Smooth muscle cell (in vitro differentiated cells): ENCODE measurements at regions not wholly inside any gene's neighbourhood (a gene's known extent, or its start where the extent isn't known, plus 50 kb on each side); places are given as distances from the start of the nearest gene placed in this dataset.

Experiments used
- DNase-seq: peaks from one replicate; lab custom pipeline; 2025; ENCODE audit not compliant: unreplicated experiment; lab: John Stamatoyannopoulos, UW
- H2AFZ ChIP-seq: fragments of 200-600 bp; sonication (generic); 2 replicates; pipeline ENCODE4 v1.6.0; 2016; ENCODE audit warnings: antibody characterized with exemption, low read depth, mild to moderate bottlenecking
- H3F3A ChIP-seq: fragments of 200-600 bp; sonication (generic); 2 replicates; pipeline ENCODE4 v1.6.0; 2017; ENCODE audit warnings: antibody characterized with exemption, low read depth
- H3K27ac ChIP-seq: fragments of 200-600 bp; sonication (generic); 2 replicates; pipeline ENCODE4 v1.5.1; 2016; ENCODE audit warnings: low read depth, mild to moderate bottlenecking
- H3K27me3 ChIP-seq: fragments of 200-600 bp; sonication (generic); 2 replicates; pipeline ENCODE4 v1.6.1; 2016; ENCODE audit warnings: low read depth, mild to moderate bottlenecking
- H3K36me3 ChIP-seq: fragments of 200-600 bp; sonication (generic); 2 replicates; pipeline ENCODE4 v1.5.1; 2016; ENCODE audit warnings: low read depth
- H3K4me1 ChIP-seq: fragments of 200-600 bp; sonication (generic); 2 replicates; pipeline ENCODE4 v1.5.1; 2016; ENCODE audit warnings: low read depth
- H3K4me2 ChIP-seq: fragments of 200-600 bp; sonication (generic); 2 replicates; pipeline ENCODE4 v1.6.0; 2016; ENCODE audit warnings: mild to moderate bottlenecking
- H3K4me3 ChIP-seq: fragments of 200-600 bp; sonication (generic); 2 replicates; pipeline ENCODE4 v1.5.1; 2016; ENCODE audit warnings: mild to moderate bottlenecking
- H3K79me2 ChIP-seq: fragments of 200-600 bp; sonication (generic); 2 replicates; pipeline ENCODE4 v1.6.0; 2016; ENCODE audit warnings: low read depth, mild to moderate bottlenecking
- H3K9ac ChIP-seq: fragments of 200-600 bp; sonication (generic); 2 replicates; pipeline ENCODE4 v1.6.0; 2016; ENCODE audit warnings: low read depth
- H3K9me3 ChIP-seq: fragments of 200-600 bp; sonication (generic); replicated peaks from 2 replicates; pipeline ENCODE4 v1.5.1; 2016; ENCODE audit warnings: low read depth
- H4K20me1 ChIP-seq: fragments of 200-600 bp; sonication (generic); 2 replicates; pipeline ENCODE4 v1.6.0; 2016; ENCODE audit warnings: low read depth
- WGBS: methylation state at CpG from one replicate; pipeline ENCODE4 v1.1.7; 2016; ENCODE audit warnings: low lambda C conversion rate; 5-methylcytosine and 5-hydroxymethylcytosine counted together
- TF ChIP-seq, protein P1 (sequence below): fragments of 200-600 bp; sonication (generic); IDR thresholded peaks from 2 replicates; pipeline ENCODE4 v1.5.1; 2017; ENCODE audit warnings: borderline replicate concordance, mild to moderate bottlenecking, antibody characterized with exemption; ENCODE audit not compliant: insufficient read depth, poor library complexity, severe bottlenecking

DNA sequence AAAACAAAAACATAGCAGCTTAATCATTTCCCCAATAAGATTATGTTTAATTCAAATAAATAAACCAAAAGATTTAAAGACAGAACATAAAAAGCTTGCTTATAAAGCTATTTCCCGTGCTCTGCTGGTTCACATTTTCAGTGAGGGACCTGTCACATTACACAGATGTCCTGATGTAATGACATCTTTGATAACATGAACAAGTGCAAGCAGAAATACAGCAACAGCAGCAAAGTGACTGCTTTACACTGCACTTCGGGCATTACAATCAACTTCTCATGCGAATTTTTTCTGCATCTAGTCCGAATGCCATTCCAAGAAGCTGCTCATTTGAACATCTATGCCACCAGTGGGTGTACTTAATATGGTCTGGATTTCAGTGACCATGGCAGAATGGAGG is 940.3 kb upstream of the IGFBP7 start:
- no peaks in the 10 kb centered on the region for H3F3A ChIP-seq
- H3K4me3 ChIP-seq = no peak overlapping the region
- TF ChIP-seq, protein P1, sequence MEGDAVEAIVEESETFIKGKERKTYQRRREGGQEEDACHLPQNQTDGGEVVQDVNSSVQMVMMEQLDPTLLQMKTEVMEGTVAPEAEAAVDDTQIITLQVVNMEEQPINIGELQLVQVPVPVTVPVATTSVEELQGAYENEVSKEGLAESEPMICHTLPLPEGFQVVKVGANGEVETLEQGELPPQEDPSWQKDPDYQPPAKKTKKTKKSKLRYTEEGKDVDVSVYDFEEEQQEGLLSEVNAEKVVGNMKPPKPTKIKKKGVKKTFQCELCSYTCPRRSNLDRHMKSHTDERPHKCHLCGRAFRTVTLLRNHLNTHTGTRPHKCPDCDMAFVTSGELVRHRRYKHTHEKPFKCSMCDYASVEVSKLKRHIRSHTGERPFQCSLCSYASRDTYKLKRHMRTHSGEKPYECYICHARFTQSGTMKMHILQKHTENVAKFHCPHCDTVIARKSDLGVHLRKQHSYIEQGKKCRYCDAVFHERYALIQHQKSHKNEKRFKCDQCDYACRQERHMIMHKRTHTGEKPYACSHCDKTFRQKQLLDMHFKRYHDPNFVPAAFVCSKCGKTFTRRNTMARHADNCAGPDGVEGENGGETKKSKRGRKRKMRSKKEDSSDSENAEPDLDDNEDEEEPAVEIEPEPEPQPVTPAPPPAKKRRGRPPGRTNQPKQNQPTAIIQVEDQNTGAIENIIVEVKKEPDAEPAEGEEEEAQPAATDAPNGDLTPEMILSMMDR = no peak
- 75% methylated on average over 4 of the region's 4 CpGs for WGBS
- H3K4me2 ChIP-seq = no peak overlapping the region
- H4K20me1 ChIP-seq = no peaks in the 10 kb centered on the region
- no peak overlapping the region for H2AFZ ChIP-seq
- DNase-seq = no peak
- no peaks in the 10 kb centered on the region for H3K36me3 ChIP-seq
- no peak overlapping the region for H3K9ac ChIP-seq
- no peak overlapping the region for H3K27ac ChIP-seq
- H3K27me3 ChIP-seq = no peaks in the 10 kb centered on the region
- H3K79me2 ChIP-seq = no peaks in the 10 kb centered on the region
- H3K9me3 ChIP-seq = no peaks in the 10 kb centered on the region
- H3K4me1 ChIP-seq = no peaks in the 10 kb centered on the region

- Histone ChIP-seq H4K20me1 (no peaks in the 10 kb centered on the region), H3K4me3 (no peak overlapping the region), H3K4me1 (no peaks in the 10 kb centered on the region), H3K27ac (no peak overlapping the region), H3K79me2 (no peaks in the 10 kb centered on the region), H3F3A (no peaks in the 10 kb centered on the region), H3K4me2 (no peak overlapping the region), H3K9ac (no peak overlapping the region), H3K9me3 (no peaks in the 10 kb centered on the region), H3K27me3 (no peaks in the 10 kb centered on the region), H3K36me3 (no peaks in the 10 kb centered on the region), H2AFZ (no peak overlapping the region)
- 75% methylated on average over 2 of the region's 2 CpGs for WGBS
- TF ChIP-seq, protein P1 = no peak
- no peak for DNase-seq
These were observed 938.3 kb upstream of the IGFBP7 start for GRCh38 chr4:58048491-58048890.

GRCh38 chr4:58042176-58042575 is 932.0 kb upstream of the IGFBP7 start:
- Histone ChIP-seq H3K27me3 (no peaks in the 10 kb centered on the region), H3K9ac (no peak overlapping the region), H3K4me1 (no peaks in the 10 kb centered on the region), H4K20me1 (no peaks in the 10 kb centered on the region), H3K9me3 (no peaks in the 10 kb centered on the region), H3K4me2 (no peak overlapping the region), H2AFZ (no peak overlapping the region), H3K4me3 (no peak overlapping the region), H3K79me2 (no peaks in the 10 kb centered on the region), H3K36me3 (no peaks in the 10 kb centered on the region), H3F3A (no peaks in the 10 kb centered on the region), H3K27ac (no peak overlapping the region)
- TF ChIP-seq, protein P1 = no peak
- DNase-seq = no peak
- WGBS = 91% methylated on average over 1 of the region's 1 CpG

DNA sequence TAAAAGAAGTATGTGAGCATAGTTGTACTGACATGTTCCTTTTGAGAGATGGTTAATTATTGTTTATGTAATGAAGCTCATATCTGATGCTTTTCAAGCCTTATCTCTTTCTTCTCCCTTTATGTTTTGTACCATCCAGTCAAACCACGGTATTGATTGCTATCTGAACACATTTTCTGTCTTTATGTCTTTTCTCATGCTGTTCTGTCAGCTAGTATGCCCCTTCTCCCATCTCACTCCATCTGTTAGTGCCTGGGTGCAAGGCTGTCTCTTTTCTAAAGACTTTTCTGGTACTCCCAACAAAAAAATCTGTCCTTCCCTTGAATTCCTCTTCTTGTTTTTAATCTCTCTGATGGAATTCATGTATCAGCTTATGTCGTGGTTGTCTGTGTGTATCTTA is 883.8 kb upstream of the IGFBP7 start:
- Histone ChIP-seq H3K4me3 (no peak overlapping the region), H3K27ac (no peak overlapping the region), H3K9ac (no peak overlapping the region), H3F3A (no peaks in the 10 kb centered on the region), H3K79me2 (no peaks in the 10 kb centered on the region), H3K27me3 (no peaks in the 10 kb centered on the region), H3K9me3 (no peaks in the 10 kb centered on the region), H3K4me2 (no peak overlapping the region), H3K4me1 (no peaks in the 10 kb centered on the region), H3K36me3 (no peaks in the 10 kb centered on the region), H2AFZ (no peak overlapping the region), H4K20me1 (no peaks in the 10 kb centered on the region)
- WGBS = 42% methylated on average over 2 of the region's 2 CpGs
- TF ChIP-seq, protein P1 = no peak
- DNase-seq = no peak
